ENCODE measurements at regions not wholly inside any gene's neighbourhood (a gene's known extent, or its start where the extent isn't known, plus 50 kb on each side); places are given as distances from the start of the nearest gene placed in this dataset.

- DNase-seq, result no peak
These were observed 120.9 kb upstream of the MTNR1B start for GRCh38 chr11:92848578-92848977.

GRCh38 chr11:92850296-92850826 lies 119.1 kb upstream of the MTNR1B start:
- DNase-seq, result no peak

- no peak for DNase-seq
These were observed 117.2 kb upstream of the MTNR1B start for GRCh38 chr11:92852229-92852628.

- no peak for DNase-seq
These were observed 116.5 kb upstream of the MTNR1B start for GRCh38 chr11:92852946-92853345.

- DNase-seq, result no peak
These were observed 115.3 kb upstream of the MTNR1B start for GRCh38 chr11:92854162-92854561.

GRCh38 chr11:92854952-92855351 lies 114.5 kb upstream of the MTNR1B start:
- no peak for DNase-seq

GRCh38 chr11:92855607-92856405 lies 113.6 kb upstream of the MTNR1B start:
- DNase-seq, result no peak

- no peak for DNase-seq
These were observed 112.0 kb upstream of the MTNR1B start for GRCh38 chr11:92857407-92857806.

- DNase-seq, result no peak
These were observed 110.2 kb upstream of the MTNR1B start for GRCh38 chr11:92859156-92859690.

- no peak for DNase-seq
These were observed 107.8 kb upstream of the MTNR1B start for GRCh38 chr11:92861634-92862033.

- no peak for DNase-seq
These were observed 104.1 kb upstream of the MTNR1B start for GRCh38 chr11:92865352-92865751.

GRCh38 chr11:92866679-92867282 lies 102.7 kb upstream of the MTNR1B start:
- DNase-seq, result no peak

GRCh38 chr11:92867913-92868619 lies 101.4 kb upstream of the MTNR1B start:
- no peak for DNase-seq

- DNase-seq, result no peak
These were observed 99.7 kb upstream of the MTNR1B start for GRCh38 chr11:92869716-92870115.

- no peak for DNase-seq
These were observed 99.1 kb upstream of the MTNR1B start for GRCh38 chr11:92870196-92870832.

GRCh38 chr11:92873551-92873950 lies 95.9 kb upstream of the MTNR1B start:
- no peak for DNase-seq

- no peak for DNase-seq
These were observed 94.0 kb upstream of the MTNR1B start for GRCh38 chr11:92875473-92875872.

GRCh38 chr11:92879086-92879485 lies 90.4 kb upstream of the MTNR1B start:
- DNase-seq, result no peak

GRCh38 chr11:92880381-92880780 lies 89.1 kb upstream of the MTNR1B start:
- DNase-seq, result no peak

GRCh38 chr11:92881940-92882450 lies 87.5 kb upstream of the MTNR1B start:
- no peak for DNase-seq

- no peak for DNase-seq
These were observed 86.4 kb upstream of the MTNR1B start for GRCh38 chr11:92882828-92883611.

- DNase-seq, result no peak
These were observed 83.9 kb upstream of the MTNR1B start for GRCh38 chr11:92885600-92885999.
